Aorta (tissue), 5 donors: ENCODE measurements at regions not wholly inside any gene's neighbourhood (a gene's known extent, or its start where the extent isn't known, plus 50 kb on each side); places are given as distances from the start of the nearest gene placed in this dataset.

Source experiments
- ATAC-seq: fragments of 200-7000 bp; cut with Tn5 transposase; one replicate; pipeline ENCODE4 v1.9.1; 2022; ENCODE audit warnings: moderate library complexity; ENCODE audit not compliant: low FRiP score
- DNase-seq, 2 donors: peaks; one replicate each; pipeline ENCODE4 v3.0.0-alpha.2; 2020
- H3K27ac ChIP-seq, 2 donors: one replicate each; pipeline ENCODE4 v1.5.1; 2013; ENCODE audit warnings: low read length in 2 of 2, mild to moderate bottlenecking in 2 of 2, moderate library complexity in 2 of 2, control low read depth in 1 of 2, inconsistent platforms in 1 of 2, low read depth in 1 of 2
- H3K27me3 ChIP-seq, 2 donors: one replicate each; pipeline ENCODE4 v1.6.1; 2013; ENCODE audit warnings: control low read depth in 1 of 2, low read length in 1 of 2, mild to moderate bottlenecking in 1 of 2, moderate library complexity in 1 of 2; ENCODE audit not compliant: insufficient read depth in 2 of 2, control insufficient read depth in 1 of 2
- H3K36me3 ChIP-seq, 2 donors: one replicate each; pipeline ENCODE4 v1.6.1; 2013; ENCODE audit warnings: control low read depth in 1 of 2, low read length in 1 of 2, mild to moderate bottlenecking in 1 of 2; ENCODE audit not compliant: insufficient read depth in 2 of 2, control insufficient read depth in 1 of 2
- H3K4me1 ChIP-seq, 2 donors: one replicate each; pipeline ENCODE4 v1.6.1; 2013; ENCODE audit warnings: low read length in 2 of 2, control low read depth in 1 of 2, mild to moderate bottlenecking in 1 of 2, moderate library complexity in 1 of 2; ENCODE audit not compliant: insufficient read depth in 2 of 2, control insufficient read depth in 1 of 2
- H3K4me3 ChIP-seq, 2 donors: one replicate each; pipeline ENCODE4 v1.5.1; 2013; ENCODE audit warnings: low read length in 2 of 2, control low read depth in 1 of 2, mild to moderate bottlenecking in 1 of 2
- H3K9me3 ChIP-seq: one replicate; pipeline ENCODE4 v1.6.1; 2013; ENCODE audit warnings: mild to moderate bottlenecking, low read length; ENCODE audit not compliant: control insufficient read depth
- WGBS, 2 donors: extraction: QIAGEN DNeasy Blood & Tissue Kit; methylation state at CpG; one replicate each; pipeline ENCODE4 v1.1.7; 2013; 5-methylcytosine and 5-hydroxymethylcytosine counted together
- intact Hi-C, 2 donors: fragments of 100-400 bp; cut with DNase I; formaldehyde crosslinking; loops; one replicate each; pipeline versions ENCODE4 v1.14.2 to v1.15.0; 2022
- donor health status: healthy with polysubstance abuse.
- donor health status: Bipolar disorder and iron deficiency.
- donor health status: DM: no; HTN: no; CAD: no.
- donor health status: DM: no; HTN: no; CAD: no.
- donor health status: DM: yes; HTN: yes; CAD: no.

DNA sequence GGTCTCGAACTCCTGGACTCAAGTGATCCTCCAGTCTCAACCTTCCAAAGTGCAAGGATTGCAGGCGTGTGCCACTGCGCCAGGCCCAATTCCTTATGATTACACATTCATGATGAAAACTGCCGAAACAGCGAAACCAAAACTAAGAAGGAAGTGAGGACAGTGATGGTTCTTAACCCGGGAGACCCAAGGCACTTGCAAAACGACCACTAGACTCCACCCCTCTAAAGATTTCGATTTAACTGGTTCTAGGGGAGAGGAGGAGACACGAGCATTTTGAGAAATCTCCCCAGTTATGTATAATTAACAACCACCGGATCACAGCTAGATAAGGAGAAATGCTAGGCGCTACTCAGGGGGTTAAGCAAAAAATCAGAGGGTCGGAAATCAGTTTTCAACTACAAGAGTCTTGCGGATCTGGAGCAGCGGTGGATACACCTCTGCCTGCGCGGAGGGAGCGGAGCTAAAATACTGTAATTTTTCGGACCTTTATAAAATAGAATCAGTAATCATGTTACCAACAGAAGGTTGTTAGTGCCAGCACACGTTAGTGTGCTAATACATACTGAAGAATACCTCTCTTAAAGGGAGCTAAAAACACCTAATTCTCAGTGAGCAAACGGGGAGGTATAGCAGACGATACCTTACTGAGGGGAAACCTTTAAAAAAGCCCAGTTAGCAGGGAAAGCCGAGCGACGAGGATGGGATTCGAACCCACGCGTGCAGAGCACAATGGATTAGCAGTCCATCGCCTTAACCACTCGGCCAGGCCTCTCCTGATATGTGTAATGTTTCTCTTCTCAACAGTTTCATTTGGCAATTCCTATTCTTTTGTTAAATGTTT, 60.0 kb upstream of the BTN3A2 start:
- Histone ChIP-seq H3K27me3 (no peaks in the 10 kb centered on the region), H3K4me3 (peak overlapping the region in 1 of 2 donors; percentile 8), H3K36me3 (no peaks in the 10 kb centered on the region), H3K9me3 (no peaks in the 10 kb centered on the region), H3K4me1 (no peaks in the 10 kb centered on the region), H3K27ac (no peak overlapping the region)
- 10 to 20% methylated on average over 28 to 29 of the region's 29 CpGs for WGBS, 2 donors
- DNase-seq (peak; percentile 74 to 89), ATAC-seq (peak; percentile 91)
- intact Hi-C loops: no loop called here

- intact Hi-C loops: no loop called here
- DNase-seq (no peak), ATAC-seq (no peak)
- no peak overlapping the region for H3K4me3 ChIP-seq
- H3K4me1 ChIP-seq: no peaks in the 10 kb centered on the region
- H3K36me3 ChIP-seq: no peaks in the 10 kb centered on the region
- no peak overlapping the region for H3K27ac ChIP-seq
- H3K27me3 ChIP-seq: no peaks in the 10 kb centered on the region
- WGBS, 2 donors: 44 to 47% methylated on average over 3 of the region's 3 CpGs
- H3K9me3 ChIP-seq: no peaks in the 10 kb centered on the region
These were observed 59.4 kb upstream of the BTN3A2 start for GRCh38 chr6:26305641-26305969.

GRCh38 chr6:26306232-26306631, 58.8 kb upstream of the BTN3A2 start:
- H3K4me1 ChIP-seq: no peaks in the 10 kb centered on the region
- H3K9me3 ChIP-seq: no peaks in the 10 kb centered on the region
- DNase-seq (no peak), ATAC-seq (no peak)
- no peak overlapping the region for H3K4me3 ChIP-seq
- intact Hi-C loops: no loop called here
- H3K36me3 ChIP-seq: no peaks in the 10 kb centered on the region
- no peaks in the 10 kb centered on the region for H3K27me3 ChIP-seq
- no peak overlapping the region for H3K27ac ChIP-seq
- WGBS, 2 donors: 95 to 99% methylated on average over 3 of the region's 3 CpGs

- H3K36me3 ChIP-seq: no peaks in the 10 kb centered on the region
- H3K27ac ChIP-seq: no peak overlapping the region
- intact Hi-C loops: no loop called here
- no peaks in the 10 kb centered on the region for H3K27me3 ChIP-seq
- H3K4me3 ChIP-seq: no peak overlapping the region
- ATAC-seq (no peak), DNase-seq (no peak)
- no peaks in the 10 kb centered on the region for H3K4me1 ChIP-seq
- no peaks in the 10 kb centered on the region for H3K9me3 ChIP-seq
These were observed 57.1 kb upstream of the BTN3A2 start for GRCh38 chr6:26307850-26308249.

- 89 to 93% methylated on average over 3 of the region's 3 CpGs for WGBS, 2 donors
- H3K27me3 ChIP-seq: no peaks in the 10 kb centered on the region
- no peak overlapping the region for H3K4me3 ChIP-seq
- no peak overlapping the region for H3K27ac ChIP-seq
- H3K9me3 ChIP-seq: no peaks in the 10 kb centered on the region
- no peaks in the 10 kb centered on the region for H3K36me3 ChIP-seq
- H3K4me1 ChIP-seq: no peaks in the 10 kb centered on the region
- DNase-seq (no peak), ATAC-seq (no peak)
- intact Hi-C loops: no loop called here
These were observed 55.3 kb upstream of the BTN3A2 start for GRCh38 chr6:26309731-26310142.

DNA sequence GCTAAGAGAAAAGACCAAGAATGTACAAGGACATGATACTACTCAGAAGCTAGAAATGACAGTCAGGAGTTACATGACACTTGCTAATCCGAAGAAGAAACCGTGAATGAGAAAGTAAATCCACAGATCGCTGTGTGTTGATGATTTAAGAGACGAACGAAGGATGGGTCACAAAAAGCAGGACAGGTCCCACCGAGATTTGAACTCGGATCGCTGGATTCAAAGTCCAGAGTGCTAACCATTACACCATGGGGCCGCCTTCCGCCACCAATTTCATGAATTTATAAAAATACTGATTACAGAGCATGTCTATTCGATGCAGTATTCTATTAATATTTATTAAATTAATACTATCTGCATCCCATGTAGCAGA, 54.0 kb upstream of the BTN3A2 start:
- no peaks in the 10 kb centered on the region for H3K36me3 ChIP-seq
- H3K27ac ChIP-seq: no peak overlapping the region
- DNase-seq (no peak), ATAC-seq (peak; percentile 58)
- H3K27me3 ChIP-seq: no peaks in the 10 kb centered on the region
- H3K4me1 ChIP-seq: no peaks in the 10 kb centered on the region
- no peaks in the 10 kb centered on the region for H3K9me3 ChIP-seq
- no peak overlapping the region for H3K4me3 ChIP-seq
- WGBS, 2 donors: 8 to 10% methylated on average over 11 of the region's 11 CpGs
- intact Hi-C loops: no loop called here

DNA sequence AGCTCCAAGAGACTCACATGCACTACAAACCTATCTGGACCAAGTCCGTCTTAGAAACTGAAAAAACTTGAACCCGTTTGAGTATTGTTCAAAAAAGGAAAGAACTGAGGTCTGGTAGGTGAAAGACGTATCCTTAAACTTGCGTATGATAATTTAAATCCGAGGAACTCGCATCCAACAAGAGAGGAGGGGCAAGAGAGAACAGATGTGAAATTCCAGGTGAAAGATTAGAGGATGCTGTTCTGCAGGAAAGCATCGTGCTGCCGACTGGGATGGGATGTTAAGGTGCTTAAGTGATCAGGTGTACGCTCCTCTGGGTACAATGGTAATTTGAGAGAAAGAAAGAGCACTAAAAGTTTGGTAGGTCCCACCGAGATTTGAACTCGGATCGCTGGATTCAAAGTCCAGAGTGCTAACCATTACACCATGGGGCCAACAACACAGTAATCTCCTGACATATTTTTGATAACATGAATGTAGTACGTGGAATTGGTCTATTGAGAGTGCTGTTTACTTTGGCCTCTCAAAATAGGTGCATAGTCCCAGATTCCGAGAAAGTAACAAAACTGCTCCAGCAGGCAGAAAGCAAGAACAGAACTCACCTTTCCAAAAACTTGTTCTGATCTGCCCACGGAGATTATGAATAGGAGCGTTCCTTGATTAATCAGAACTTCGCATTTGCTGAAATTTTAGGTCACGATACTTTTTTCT, 53.5 kb upstream of the BTN3A2 start:
- peak overlapping the region; percentile 26 to 58 for H3K4me3 ChIP-seq
- no peak overlapping the region for H3K27ac ChIP-seq
- H3K27me3 ChIP-seq: no peaks in the 10 kb centered on the region
- no peaks in the 10 kb centered on the region for H3K9me3 ChIP-seq
- intact Hi-C loops: loop anchor here in 1 of 2 donors (2.0 kb wide), 1 partner anchor 25 kb away; no protein-coding TSS in a partner anchor
- DNase-seq (no peak), ATAC-seq (peak; percentile 87)
- WGBS, 2 donors: 3 to 4% methylated on average over 18 of the region's 18 CpGs
- H3K36me3 ChIP-seq: no peaks in the 10 kb centered on the region
- H3K4me1 ChIP-seq: no peaks in the 10 kb centered on the region

- intact Hi-C loops: loop anchor here in 1 of 2 donors (2.0 kb wide), 1 partner anchor 25 kb away; no protein-coding TSS in a partner anchor
- 4 to 5% methylated on average over 6 of the region's 6 CpGs for WGBS, 2 donors
- no peaks in the 10 kb centered on the region for H3K27me3 ChIP-seq
- DNase-seq: no peak
- no peaks in the 10 kb centered on the region for H3K9me3 ChIP-seq
- H3K27ac ChIP-seq: peak overlapping the region in 1 of 2 donors; percentile 57
- no peak for ATAC-seq
- H3K36me3 ChIP-seq: no peaks in the 10 kb centered on the region
- H3K4me3 ChIP-seq: peak overlapping the region; percentile 26 to 58
- H3K4me1 ChIP-seq: no peaks in the 10 kb centered on the region
These were observed 52.9 kb upstream of the BTN3A2 start for GRCh38 chr6:26312096-26312463.
